ENCODE measurements at regions not wholly inside any gene's neighbourhood (a gene's known extent, or its start where the extent isn't known, plus 50 kb on each side); places are given as distances from the start of the nearest gene placed in this dataset.
"Not testable (repeated sequence)": the region's sequence is repeated elsewhere in the genome, so short reads cannot be mapped to it uniquely, and the experiment has no call there.

GRCh38 chr21:36207577-36208320 lies 51.1 kb downstream of the DOP1B start:
- DNase-seq, result peak; percentile 1

- no peak for DNase-seq
Observed at GRCh38 chr21:36208326-36209013, 51.8 kb downstream of the DOP1B start.

- peak; percentile 38 for DNase-seq
Observed at GRCh38 chr21:36209626-36210171, 53.1 kb downstream of the DOP1B start.

- DNase-seq, result no peak
Observed at GRCh38 chr21:36210779-36211659, 54.4 kb downstream of the DOP1B start.

GRCh38 chr21:36211660-36212512 lies 55.3 kb downstream of the DOP1B start:
- DNase-seq, result no peak

GRCh38 chr21:36212513-36212780 lies 55.8 kb downstream of the DOP1B start:
- no peak for DNase-seq

GRCh38 chr21:36214561-36214960 lies 57.9 kb downstream of the DOP1B start:
- no peak for DNase-seq

- DNase-seq, result no peak
Observed at GRCh38 chr21:36217743-36218142, 61.1 kb downstream of the DOP1B start.

- DNase-seq, result no peak
Observed at GRCh38 chr21:36218691-36219090, 62.1 kb downstream of the DOP1B start.

- DNase-seq, result no peak
Observed at GRCh38 chr21:36223451-36223850, 66.8 kb downstream of the DOP1B start.

GRCh38 chr21:36229181-36229580 lies 72.6 kb downstream of the DOP1B start:
- no peak for DNase-seq

- not testable (repeated sequence) for DNase-seq
Observed at GRCh38 chr21:36231444-36231843, 74.8 kb downstream of the DOP1B start.

- no peak for DNase-seq
Observed at GRCh38 chr21:36232641-36233040, 76.0 kb downstream of the DOP1B start.

- DNase-seq, result no peak
Observed at GRCh38 chr21:36235058-36235582, 78.5 kb downstream of the DOP1B start.

GRCh38 chr21:36236052-36236730 lies 79.6 kb downstream of the DOP1B start:
- no peak for DNase-seq

GRCh38 chr21:36237441-36237840 lies 80.8 kb downstream of the DOP1B start:
- DNase-seq, result no peak

GRCh38 chr21:36239585-36239984 lies 80.4 kb upstream of the MORC3 start:
- no peak for DNase-seq

- DNase-seq, result no peak
Observed at GRCh38 chr21:36241717-36242116, 78.3 kb upstream of the MORC3 start.

GRCh38 chr21:36245115-36245514 lies 74.9 kb upstream of the MORC3 start:
- no peak for DNase-seq

- no peak for DNase-seq
Observed at GRCh38 chr21:36245649-36246048, 74.3 kb upstream of the MORC3 start.

- DNase-seq, result no peak
Observed at GRCh38 chr21:36246080-36246631, 73.8 kb upstream of the MORC3 start.
